PC-9 (cell line): ENCODE measurements at regions not wholly inside any gene's neighbourhood (a gene's known extent, or its start where the extent isn't known, plus 50 kb on each side); places are given as distances from the start of the nearest gene placed in this dataset.

Source experiments
- BruUV-seq: library from RNA; stranded (reverse); fragments of 400-500 nt; replicated peaks from 2 replicates; lab custom pipeline; 2021; lab: Mats Ljungman, UMichigan
- CTCF ChIA-PET: fragments of 300-600 bp; sonication (Branson Sonifier 250); formaldehyde crosslinking; loops from one replicate; lab custom pipeline; 2022; ENCODE audit warnings: antibody characterized with exemption; lab: Charles Lee
- POLR2A ChIA-PET: fragments of 300-600 bp; sonication (Branson Sonifier 250); formaldehyde crosslinking; loops from one replicate; lab custom pipeline; 2022; ENCODE audit warnings: antibody characterized with exemption; ENCODE audit not compliant: unreplicated experiment; lab: Charles Lee
- DNase-seq, 2 experiments: peaks; one replicate each; pipeline versions ENCODE4 v3.0.0 to v3.0.0-alpha.2; 2015 to 2022; ENCODE audit warnings: mixed read lengths in 1 of 2
- H2AFZ ChIP-seq: fragments of 200-600 bp; sonication (generic); 2 replicates; pipeline ENCODE4 v1.8.1; 2017; ENCODE audit warnings: antibody characterized with exemption
- H3F3A ChIP-seq: fragments of 200-600 bp; sonication (generic); 2 replicates; pipeline ENCODE4 v1.8.1; 2017; ENCODE audit warnings: antibody characterized with exemption, mild to moderate bottlenecking, low read depth; ENCODE audit not compliant: insufficient read depth
- H3K27ac ChIP-seq: fragments of 200-600 bp; sonication (generic); 2 replicates; pipeline ENCODE4 v1.6.1; 2016; ENCODE audit warnings: mixed run types
- H3K27me3 ChIP-seq: fragments of 200-600 bp; sonication (generic); 2 replicates; pipeline ENCODE4 v1.6.1; 2016; ENCODE audit warnings: low read depth, mixed run types; ENCODE audit not compliant: insufficient read depth
- H3K36me3 ChIP-seq: fragments of 200-600 bp; sonication (generic); 2 replicates; pipeline ENCODE4 v1.6.1; 2016; ENCODE audit warnings: low read depth, mixed run types
- H3K4me1 ChIP-seq: fragments of 200-600 bp; sonication (generic); replicated peaks from 2 replicates; pipeline ENCODE4 v1.6.1; 2016; ENCODE audit warnings: mixed run types; ENCODE audit not compliant: insufficient read depth
- H3K4me2 ChIP-seq: fragments of 200-600 bp; sonication (generic); 2 replicates; pipeline ENCODE4 v1.6.1; 2017; ENCODE audit warnings: mixed run types
- H3K4me3 ChIP-seq: fragments of 200-600 bp; sonication (generic); 2 replicates; pipeline ENCODE4 v1.6.1; 2016; ENCODE audit warnings: mixed run types
- H3K79me2 ChIP-seq: fragments of 200-600 bp; sonication (generic); 2 replicates; pipeline ENCODE4 v1.6.1; 2017; ENCODE audit warnings: low read depth, mixed run types
- H3K9me2 ChIP-seq: fragments of 200-600 bp; sonication (generic); 2 replicates; pipeline ENCODE4 v1.8.1; 2017; ENCODE audit warnings: mild to moderate bottlenecking; ENCODE audit not compliant: insufficient read depth
- H3K9me3 ChIP-seq: fragments of 200-600 bp; sonication (generic); 2 replicates; pipeline ENCODE4 v1.8.1; 2016; ENCODE audit warnings: low read depth; ENCODE audit not compliant: insufficient read depth
- H4K20me1 ChIP-seq: fragments of 200-600 bp; sonication (generic); 2 replicates; pipeline ENCODE4 v1.8.1; 2017; ENCODE audit not compliant: insufficient read depth
- CTCF ChIP-seq: fragments of 200-600 bp; sonication (generic); conservative IDR thresholded peaks from 2 replicates; pipeline ENCODE4 v1.6.1; 2017; ENCODE audit warnings: mixed run types, antibody characterized with exemption, mild to moderate bottlenecking, moderate library complexity
- EZH2 ChIP-seq: fragments of 200-600 bp; sonication (generic); IDR thresholded peaks from 2 replicates; pipeline ENCODE4 v1.8.0; 2017; ENCODE audit warnings: antibody characterized with exemption, low read depth
- intact Hi-C: fragments of 100-400 bp; cut with micrococcal nuclease; formaldehyde crosslinking; loops from one replicate; pipeline ENCODE4 v1.10.0; 2022; ENCODE audit not compliant: unreplicated experiment

GRCh38 chr2:65729246-65729645 is 296.8 kb upstream of the SPRED2 start:
- H3K27ac ChIP-seq = peak overlapping the region; percentile 63

GRCh38 chr2:65728477-65729180 is 296.2 kb upstream of the SPRED2 start:
- Histone ChIP-seq H3K27ac (peak overlapping the region; percentile 63), H3K4me3 (no peak overlapping the region), H3K4me1 (peaks cover 28% of the 10 kb centered on the region), H3K9me2 (peaks cover 3% of the 10 kb centered on the region; the same call in 1 of the 2 replicates), H3K27me3 (no peaks in the 10 kb centered on the region), H4K20me1 (no peaks in the 10 kb centered on the region), H3F3A (peaks cover 10% of the 10 kb centered on the region), H3K36me3 (no peaks in the 10 kb centered on the region), H3K4me2 (peak overlapping the region; percentile 53), H2AFZ (no peak overlapping the region), H3K79me2 (no peaks in the 10 kb centered on the region), H3K9me3 (no peaks in the 10 kb centered on the region; the same call in 1 of the 2 replicates)
- peak; percentile 20 to 97 for DNase-seq
- no peak for TF ChIP-seq EZH2
- TF ChIP-seq CTCF = no peak
- ChIA-PET CTCF (no interaction called here), POLR2A (no interaction called here)
- intact Hi-C loops = no loop called here
- no TSS peak for BruUV-seq

More at GRCh38 chr2:65729246-65729645, 296.8 kb upstream of the SPRED2 start:
- CTCF ChIA-PET = no interaction called here
- peak in 1 of 2 experiments; percentile 46 for DNase-seq
- Histone ChIP-seq H3K9me2 (no peaks in the 10 kb centered on the region), H2AFZ (no peak overlapping the region), H4K20me1 (no peaks in the 10 kb centered on the region), H3F3A (peaks cover 10% of the 10 kb centered on the region), H3K4me2 (peak overlapping the region; percentile 53), H3K9me3 (no peaks in the 10 kb centered on the region; the same call in 1 of the 2 replicates), H3K36me3 (no peaks in the 10 kb centered on the region), H3K4me1 (peaks cover 28% of the 10 kb centered on the region), H3K79me2 (no peaks in the 10 kb centered on the region), H3K4me3 (no peak overlapping the region), H3K27me3 (no peaks in the 10 kb centered on the region)
- intact Hi-C loops = no loop called here
- TF ChIP-seq EZH2 (no peak), CTCF (no peak)
- POLR2A ChIA-PET = no interaction called here
- BruUV-seq = no TSS peak

DNA sequence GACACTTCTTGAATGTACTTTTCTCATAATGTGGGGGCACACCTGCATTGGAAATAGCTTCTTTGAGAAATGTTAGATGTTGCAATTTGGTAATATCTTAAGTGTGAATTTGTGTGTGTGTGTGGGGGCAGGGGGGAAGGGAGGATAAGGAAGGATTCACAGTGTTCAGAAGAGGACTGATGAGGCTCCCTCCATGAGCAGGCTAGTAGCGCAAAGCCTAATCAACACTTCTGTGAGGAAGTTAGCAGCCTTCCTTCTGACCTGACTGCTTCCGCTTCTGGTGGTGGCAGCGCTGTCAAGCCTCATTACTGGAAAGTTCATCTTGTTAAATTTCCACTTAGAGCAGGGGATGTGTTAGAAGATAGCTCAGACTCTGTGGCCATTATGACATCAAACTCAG is 295.4 kb upstream of the SPRED2 start:
- H2AFZ ChIP-seq = no peak overlapping the region
- H3K4me2 ChIP-seq = no peak overlapping the region
- peaks cover 28% of the 10 kb centered on the region for H3K4me1 ChIP-seq
- POLR2A ChIA-PET = no interaction called here
- TF ChIP-seq EZH2 = no peak
- TF ChIP-seq CTCF = no peak
- no peaks in the 10 kb centered on the region for H3K79me2 ChIP-seq
- H4K20me1 ChIP-seq = no peaks in the 10 kb centered on the region
- H3F3A ChIP-seq = peaks cover 10% of the 10 kb centered on the region
- H3K4me3 ChIP-seq = no peak overlapping the region
- no peaks in the 10 kb centered on the region for H3K27me3 ChIP-seq
- peaks cover 4% of the 10 kb centered on the region; the same call in 1 of the 2 replicates for H3K9me2 ChIP-seq
- H3K36me3 ChIP-seq = no peaks in the 10 kb centered on the region
- no peaks in the 10 kb centered on the region; the same call in 1 of the 2 replicates for H3K9me3 ChIP-seq
- CTCF ChIA-PET = no interaction called here
- H3K27ac ChIP-seq = no peak overlapping the region
- no TSS peak for BruUV-seq
- intact Hi-C loops = no loop called here
- DNase-seq = no peak
